Ovary (tissue), 3 donors: ENCODE measurements at regions not wholly inside any gene's neighbourhood (a gene's known extent, or its start where the extent isn't known, plus 50 kb on each side); places are given as distances from the start of the nearest gene placed in this dataset.
"Not testable (repeated sequence)": the region's sequence is repeated elsewhere in the genome, so short reads cannot be mapped to it uniquely, and the experiment has no call there.

Experiments
- CTCF ChIP-seq, 3 donors: fragments of 450-650 bp in 2 of 3; fragments of 200-600 bp in 1 of 3; IDR thresholded peaks; one replicate each; pipeline versions ENCODE4 v1.5.1 to v1.8.0; 2016 to 2022; ENCODE audit warnings: antibody characterized with exemption in 3 of 3, mild to moderate bottlenecking in 1 of 3
- EP300 ChIP-seq: sonication (generic); formaldehyde crosslinking; IDR thresholded peaks from one replicate; pipeline ENCODE4 v1.6.1; 2017; ENCODE audit warnings: antibody characterized with exemption
- POLR2A ChIP-seq: fragments of 450-650 bp; IDR thresholded peaks from one replicate; pipeline ENCODE4 v1.6.1; 2017; ENCODE audit warnings: antibody characterized with exemption, mild to moderate bottlenecking, moderate library complexity
- donor health status: DM: no; HTN: no; CAD: no.

- not testable (repeated sequence) for TF ChIP-seq CTCF (IDR thresholded peaks at IDR 0.05); POLR2A; EP300
These were observed 102.5 kb upstream of the UGP2 start for GRCh38 chr2:63739180-63739579.
